K562 (cell line): ENCODE measurements at regions not wholly inside any gene's neighbourhood (a gene's known extent, or its start where the extent isn't known, plus 50 kb on each side); places are given as distances from the start of the nearest gene placed in this dataset.

Source experiments
- ATAC-seq: fragments of 200-7000 bp; cut with Tn5 transposase; 3 replicates; pipeline ENCODE4 v1.9.1; 2020; ENCODE audit warnings: moderate library complexity
- BruUV-seq: library from RNA; stranded (reverse); fragments of 400-500 nt; replicated peaks from 2 replicates; lab custom pipeline; 2021; lab: Mats Ljungman, UMichigan
- CTCF ChIA-PET: fragments of 300-600 bp; formaldehyde crosslinking; extraction: SDS; loops from one replicate; lab custom pipeline; 2021; ENCODE audit warnings: low intra/inter-chr PET ratio; lab: Yijun Ruan, JAX
- POLR2A ChIA-PET: fragments of 300-600, 350-650 bp; sonication (Branson Sonifier 250); formaldehyde crosslinking; extraction: SDS; loops from one replicate; lab custom pipeline; 2021; ENCODE audit warnings: antibody characterized with exemption, inconsistent platforms; lab: Yijun Ruan, JAX
- DNase-seq, 4 experiments: peaks; one replicate each; pipeline versions ENCODE4 v3.0.0 to v3.0.0-alpha.2; 2011 to 2018; ENCODE audit warnings: low spot score in 3 of 4, mixed read lengths in 3 of 4; ENCODE audit errors: extremely low read depth in 1 of 4
- FAIRE-seq: peaks from 2 replicates; lab custom pipeline; 2011; peaks lifted over from hg19 to GRCh38; lab: Jason Lieb, UNC
- H2AFZ ChIP-seq: 2 replicates; pipeline ENCODE4 v1.6.0; 2011; ENCODE audit warnings: low read depth, low read length, control low read depth, inconsistent platforms
- H3K27ac ChIP-seq: fragments of 200-600 bp; 3 replicates; pipeline ENCODE4 v1.8.0; 2011; ENCODE audit warnings: low read depth, mild to moderate bottlenecking, control low read depth, inconsistent platforms, low read length, moderate library complexity, mixed read lengths; ENCODE audit errors: extremely low read depth
- H3K27me3 ChIP-seq, 2 experiments: fragments of 300-600 bp in 1 of 2; 2 replicates in 1 of 2; 3 replicates in 1 of 2; pipeline versions ENCODE4 v1.6.0 to v1.8.0; 2011; ENCODE audit warnings: inconsistent platforms in 2 of 2, low read length in 2 of 2, mild to moderate bottlenecking in 1 of 2, mixed read lengths in 1 of 2, moderate library complexity in 1 of 2; ENCODE audit not compliant: control insufficient read depth in 2 of 2, insufficient read depth in 2 of 2
- H3K36me3 ChIP-seq: fragments of 300-600 bp; 3 replicates; pipeline ENCODE4 v1.8.0; 2011; ENCODE audit warnings: mild to moderate bottlenecking, low read length, inconsistent platforms; ENCODE audit not compliant: control insufficient read depth, insufficient read depth
- H3K4me1 ChIP-seq, 2 experiments: fragments of 200-600 bp in 1 of 2; replicated peaks in 1 of 2; 2 replicates in 1 of 2; 3 replicates in 1 of 2; pipeline versions ENCODE4 v1.5.1 to v1.8.0; 2011; ENCODE audit warnings: inconsistent platforms in 2 of 2, low read length in 2 of 2, mild to moderate bottlenecking in 1 of 2, mixed read lengths in 1 of 2, moderate library complexity in 1 of 2; ENCODE audit not compliant: control insufficient read depth in 2 of 2, insufficient read depth in 2 of 2
- H3K4me2 ChIP-seq: 2 replicates; pipeline ENCODE4 v1.6.1; 2011; ENCODE audit warnings: low read length, control low read depth, inconsistent platforms, mixed read lengths; ENCODE audit not compliant: insufficient read depth
- H3K4me3 ChIP-seq: fragments of 200-600 bp; sonication (generic), shearing (Covaris generic); 2 replicates; pipeline ENCODE4 v1.5.1; 2016; ENCODE audit warnings: control low read depth, inconsistent platforms
- H3K79me2 ChIP-seq: fragments of 200-600 bp; 3 replicates; pipeline ENCODE4 v1.8.0; 2011; ENCODE audit warnings: low read length, inconsistent platforms; ENCODE audit not compliant: control insufficient read depth, insufficient read depth
- H3K9ac ChIP-seq, 2 experiments: 2 replicates each; pipeline versions ENCODE4 v1.6.0 to v1.6.1; 2011; ENCODE audit warnings: low read depth in 2 of 2, low read length in 2 of 2, control low read depth in 1 of 2, inconsistent platforms in 1 of 2, mild to moderate bottlenecking in 1 of 2, mixed read lengths in 1 of 2; ENCODE audit not compliant: insufficient read depth in 1 of 2
- H3K9me1 ChIP-seq: one replicate; pipeline ENCODE4 v1.6.0; 2011; ENCODE audit warnings: inconsistent platforms, mild to moderate bottlenecking, low read length, moderate library complexity; ENCODE audit not compliant: control insufficient read depth, insufficient read depth
- H3K9me3 ChIP-seq: replicated peaks from 2 replicates; pipeline ENCODE4 v1.5.1; 2011; ENCODE audit warnings: low read depth, low read length, inconsistent platforms; ENCODE audit not compliant: control insufficient read depth, insufficient read depth
- H4K20me1 ChIP-seq: replicated peaks from 2 replicates; pipeline ENCODE4 v1.6.1; 2011; ENCODE audit warnings: low read length, inconsistent platforms, mixed read lengths; ENCODE audit not compliant: control insufficient read depth, insufficient read depth
- DMBX1 ChIP-seq: fragments of 250-450 bp; sonication (Bioruptor Pico); IDR thresholded peaks from 2 replicates; pipeline ENCODE4 v1.8.0; 2022; ENCODE audit warnings: inconsistent platforms, mild to moderate bottlenecking, moderate library complexity, borderline replicate concordance
- EZH2 ChIP-seq: IDR thresholded peaks from 2 replicates; pipeline ENCODE4 v1.6.1; 2012; ENCODE audit warnings: low read depth, mild to moderate bottlenecking, inconsistent platforms, low read length, borderline replicate concordance
- HDAC2 ChIP-seq: fragments of 450-650 bp; IDR thresholded peaks from 2 replicates; pipeline ENCODE4 v1.6.1; 2016; ENCODE audit warnings: mild to moderate bottlenecking
- HES1 ChIP-seq: fragments of 450-650 bp; IDR thresholded peaks from 2 replicates; pipeline ENCODE4 v1.6.1; 2016; ENCODE audit warnings: low read depth, mild to moderate bottlenecking, moderate library complexity
- HNRNPK ChIP-seq: fragments of 200-400 bp; formaldehyde crosslinking; IDR thresholded peaks from one replicate; pipeline ENCODE4 v1.6.1; 2018; ENCODE audit warnings: mild to moderate bottlenecking, low read depth, low read length; ENCODE audit not compliant: poor library complexity, severe bottlenecking
- KLF6 ChIP-seq: fragments of 250-450 bp; sonication (Bioruptor Pico); IDR thresholded peaks from 2 replicates; pipeline ENCODE4 v1.4.0; 2020; ENCODE audit warnings: mild to moderate bottlenecking, moderate library complexity, borderline replicate concordance
- MLLT1 ChIP-seq, 2 experiments: fragments of 450-650 bp; IDR thresholded peaks; 2 replicates each; pipeline ENCODE4 v1.6.1; 2016
- SRSF3 ChIP-seq: fragments of 200-400 bp; formaldehyde crosslinking; IDR thresholded peaks from 2 replicates; pipeline ENCODE4 v1.6.1; 2016; ENCODE audit warnings: mild to moderate bottlenecking, low read length, moderate library complexity; ENCODE audit not compliant: insufficient read depth
- TEAD4 ChIP-seq, 2 experiments: sonication (generic) in 1 of 2; formaldehyde crosslinking in 1 of 2; IDR thresholded peaks; 2 replicates each; pipeline versions ENCODE4 v1.6.1 to v1.8.0; 2012 to 2022; ENCODE audit warnings: borderline replicate concordance in 1 of 2, inconsistent platforms in 1 of 2, low read length in 1 of 2, mild to moderate bottlenecking in 1 of 2, missing genetic modification reagents in 1 of 2
- ZNF347 ChIP-seq: fragments of 450-650 bp; formaldehyde crosslinking; IDR thresholded peaks from 2 replicates; pipeline ENCODE4 v1.4.0; 2020; ENCODE audit warnings: low read depth, mild to moderate bottlenecking, moderate library complexity
- ZNF695 ChIP-seq: fragments of 450-650 bp; formaldehyde crosslinking; IDR thresholded peaks from 2 replicates; pipeline ENCODE4 v1.4.0; 2020; ENCODE audit warnings: mild to moderate bottlenecking, moderate library complexity
- ZNF766 ChIP-seq: fragments of 200-800 bp; sonication (Bioruptor generic); conservative IDR thresholded peaks from 2 replicates; pipeline ENCODE4 v1.6.1; 2016; ENCODE audit warnings: missing genetic modification characterization, missing compliant biosample characterization
- WGBS: fragments of 100-300 bp; shearing (Covaris generic); methylation state at CpG from one replicate; pipeline ENCODE4 v1.1.6; 2016; ENCODE audit warnings: low coverage, mixed read lengths; ENCODE audit not compliant: insufficient coverage; ENCODE audit errors: missing lambda C conversion rate; 5-methylcytosine and 5-hydroxymethylcytosine counted together
- in situ Hi-C: fragments of 300-500 bp; cut with MboI; formaldehyde crosslinking; loops from 4 replicates; pipeline ENCODE4 v1.15.0; 2018; ENCODE audit warnings: inconsistent platforms, mixed read lengths
- intact Hi-C: fragments of 100-400 bp; cut with micrococcal nuclease; formaldehyde crosslinking; loops from 2 replicates; pipeline ENCODE4 v1.14.2; 2022

- TF ChIP-seq MLLT1 (IDR thresholded peaks at IDR 0.05): no peak
- no peak for TF ChIP-seq KLF6 (CRISPR knock-in tag)
- no peak for TF ChIP-seq EZH2
- no peak for TF ChIP-seq ZNF695 (CRISPR knock-in tag)
- TF ChIP-seq SRSF3: no peak
- no peak for TF ChIP-seq DMBX1 (CRISPR knock-in tag)
- TF ChIP-seq HES1: no peak
- no peak for TF ChIP-seq TEAD4 (IDR thresholded peaks at IDR 0.05; ENCODE audit: low read length)
- no peak for TF ChIP-seq TEAD4 (CRISPR knock-in tag; IDR thresholded peaks at IDR 0.05; ENCODE audit: borderline replicate concordance)
- no peak for TF ChIP-seq HDAC2
Observed at GRCh38 chr13:65613004-65613403, 1617.1 kb downstream of the PCDH9 start (continued).

- no peaks in the 10 kb centered on the region for H3K9me1 ChIP-seq
- no peak overlapping the region for H2AFZ ChIP-seq
- H3K36me3 ChIP-seq: no peaks in the 10 kb centered on the region
- no peak overlapping the region for H3K9ac ChIP-seq
- no TSS peak for BruUV-seq
- in situ Hi-C loops (no loop called here), intact Hi-C loops (no loop called here)
- 4% methylated on average over 2 of the region's 2 CpGs for WGBS
- ATAC-seq: no peak
- no peak for TF ChIP-seq ZNF766 (CRISPR knock-in tag)
- no peak for TF ChIP-seq HNRNPK
- no peak for TF ChIP-seq ZNF347 (CRISPR knock-in tag)
- no peaks in the 10 kb centered on the region for H3K4me1 ChIP-seq
- no peaks in the 10 kb centered on the region for H4K20me1 ChIP-seq
- H3K27me3 ChIP-seq: no peaks in the 10 kb centered on the region
- no peak overlapping the region for H3K4me2 ChIP-seq
- no peaks in the 10 kb centered on the region for H3K79me2 ChIP-seq
- CTCF ChIA-PET: no interaction called here
- POLR2A ChIA-PET: no interaction called here
- H3K9me3 ChIP-seq: no peaks in the 10 kb centered on the region
- H3K4me3 ChIP-seq: no peak overlapping the region
- FAIRE-seq: no peak
- no peak for DNase-seq
- H3K27ac ChIP-seq: no peak overlapping the region
Observed at GRCh38 chr13:65609350-65609749, 1620.8 kb downstream of the PCDH9 start.
